HL-60 (cell line): ENCODE measurements at regions not wholly inside any gene's neighbourhood (a gene's known extent, or its start where the extent isn't known, plus 50 kb on each side); places are given as distances from the start of the nearest gene placed in this dataset.

Experiments
- DNase-seq, 2 experiments: peaks; one replicate each; pipeline ENCODE4 v3.0.0-alpha.2; 2010 to 2020; ENCODE audit warnings: low read depth in 1 of 2, low spot score in 1 of 2
- H3K27ac ChIP-seq: fragments of 250-450 bp; sonication (Bioruptor Pico); replicated peaks from 2 replicates; pipeline ENCODE4 v1.5.1; 2020; ENCODE audit warnings: mild to moderate bottlenecking, moderate library complexity
- H3K27me3 ChIP-seq: fragments of 250-450 bp; sonication (Bioruptor Pico); 2 replicates; pipeline ENCODE4 v1.5.1; 2021; ENCODE audit warnings: mild to moderate bottlenecking, moderate library complexity; ENCODE audit not compliant: insufficient read depth, poor library complexity, severe bottlenecking
- H3K4me3 ChIP-seq: replicated peaks from 2 replicates; pipeline ENCODE4 v1.5.1; 2011; ENCODE audit warnings: mild to moderate bottlenecking, control low read depth, low read length; ENCODE audit not compliant: insufficient read depth
- CTCF ChIP-seq: IDR thresholded peaks from one replicate; pipeline ENCODE4 v1.5.1; 2011; ENCODE audit warnings: low read length, control low read depth, inconsistent platforms; ENCODE audit not compliant: insufficient read depth
- GABPA ChIP-seq: IDR thresholded peaks from 2 replicates; pipeline ENCODE4 v1.6.1; 2012; ENCODE audit warnings: low read depth
- POLR2AphosphoS5 ChIP-seq: IDR thresholded peaks from 2 replicates; pipeline ENCODE4 v1.6.1; 2012; ENCODE audit warnings: low read depth
- REST ChIP-seq: IDR thresholded peaks from 2 replicates; pipeline ENCODE4 v1.6.1; 2012; ENCODE audit warnings: low read depth; ENCODE audit not compliant: insufficient replicate concordance
- SPI1 ChIP-seq: IDR thresholded peaks from 2 replicates; pipeline ENCODE4 v1.6.1; 2012; ENCODE audit warnings: low read depth, mild to moderate bottlenecking, borderline replicate concordance

GRCh38 chr4:122065915-122066314, 86.2 kb upstream of the BLTP1 start:
- no peak for TF ChIP-seq POLR2AphosphoS5
- no peak for TF ChIP-seq REST
- no peak for TF ChIP-seq CTCF
- no peak for TF ChIP-seq SPI1
- no peak for TF ChIP-seq GABPA
- Histone ChIP-seq H3K4me3 (no peak overlapping the region), H3K27me3 (no peaks in the 10 kb centered on the region), H3K27ac (no peak overlapping the region)
- no peak for DNase-seq

DNA sequence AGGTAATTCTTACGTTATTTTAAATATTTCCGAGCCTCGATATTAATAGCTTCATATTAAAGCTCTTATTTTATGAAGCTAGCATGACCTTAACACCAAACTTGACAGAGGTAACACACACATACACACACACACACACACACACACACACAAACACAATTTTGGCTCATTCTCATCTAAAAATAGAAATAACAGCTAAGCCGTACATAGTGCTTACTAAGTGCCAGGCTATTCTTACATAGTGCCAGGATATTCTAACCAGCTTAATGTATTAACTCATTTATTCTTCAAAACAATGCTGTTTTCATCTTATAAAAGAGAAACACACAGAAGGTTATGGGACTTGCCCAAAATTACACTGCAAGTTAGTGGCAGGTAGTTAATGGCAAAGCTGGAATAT, 87.0 kb upstream of the BLTP1 start:
- no peak for DNase-seq

DNA sequence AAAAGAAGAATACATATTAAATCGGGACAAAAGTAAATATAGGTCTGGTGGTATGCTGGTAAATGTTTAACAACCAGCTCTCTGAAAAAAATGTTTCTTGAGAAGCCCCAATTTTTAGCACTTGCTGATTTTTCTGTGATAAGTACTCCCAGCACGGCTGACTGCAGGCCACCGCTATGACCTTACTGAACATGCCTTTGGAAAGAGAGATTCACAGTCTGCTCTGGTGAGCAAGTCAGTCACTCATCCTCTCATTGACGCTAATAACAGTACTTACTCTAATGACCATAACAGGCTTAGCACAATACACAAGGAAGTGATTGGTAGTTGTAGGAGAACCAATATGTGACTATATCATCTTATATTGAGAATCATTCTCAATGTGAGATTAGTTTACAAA, 98.9 kb upstream of the BLTP1 start:
- Histone ChIP-seq H3K27me3 (no peaks in the 10 kb centered on the region), H3K27ac (no peak overlapping the region), H3K4me3 (no peak overlapping the region)
- TF ChIP-seq POLR2AphosphoS5 (no peak), SPI1 (no peak), GABPA (no peak), REST (no peak), CTCF (no peak)
- no peak for DNase-seq

More for the DNA sequence above, 87.0 kb upstream of the BLTP1 start:
- Histone ChIP-seq H3K27ac (no peak overlapping the region), H3K27me3 (no peaks in the 10 kb centered on the region), H3K4me3 (no peak overlapping the region)
- TF ChIP-seq REST (no peak), GABPA (no peak), POLR2AphosphoS5 (no peak), SPI1 (no peak), CTCF (no peak)
